ENCODE measurements at regions not wholly inside any gene's neighbourhood (a gene's known extent, or its start where the extent isn't known, plus 50 kb on each side); places are given as distances from the start of the nearest gene placed in this dataset.

GRCh38 chr9:8136477-8136876 lies 336.9 kb upstream of the DMAC1 start:
- no peak for TF ChIP-seq EZH2 (IDR thresholded peaks at IDR 0.05; ENCODE audit: insufficient read depth, poor library complexity, severe bottlenecking)
- no peak for TF ChIP-seq EZH2phosphoT487 (IDR thresholded peaks at IDR 0.05; ENCODE audit: insufficient read depth, low read depth)
